Hematopoietic multipotent progenitor cell (in vitro differentiated cells): ENCODE measurements at regions not wholly inside any gene's neighbourhood (a gene's known extent, or its start where the extent isn't known, plus 50 kb on each side); places are given as distances from the start of the nearest gene placed in this dataset.
"Not testable (repeated sequence)": the region's sequence is repeated elsewhere in the genome, so short reads cannot be mapped to it uniquely, and the experiment has no call there.

Source experiments
- DNase-seq, 3 donors: peaks; one replicate each; pipeline ENCODE4 v3.0.0-alpha.2; 2011 to 2015; ENCODE audit warnings: low read depth in 2 of 3, low spot score in 2 of 3

GRCh38 chr13:108082481-108082880 lies 132.9 kb downstream of the LIG4 start:
- no peak for DNase-seq

- DNase-seq, result no peak
Observed at GRCh38 chr13:108077284-108077683, 138.1 kb downstream of the LIG4 start.

GRCh38 chr13:108074429-108074828 lies 140.9 kb downstream of the LIG4 start:
- not testable (repeated sequence) for DNase-seq

- no peak for DNase-seq
Observed at GRCh38 chr13:108070925-108071324, 144.4 kb downstream of the LIG4 start.

- DNase-seq, result no peak
Observed at GRCh38 chr13:108070491-108070890, 144.8 kb downstream of the LIG4 start.

GRCh38 chr13:108069521-108070210 lies 145.7 kb downstream of the LIG4 start:
- no peak for DNase-seq

GRCh38 chr13:108064372-108064771 lies 151.0 kb downstream of the LIG4 start:
- not testable (repeated sequence) for DNase-seq

GRCh38 chr13:108060111-108060510 lies 155.2 kb downstream of the LIG4 start:
- no peak for DNase-seq

- DNase-seq, result no peak
Observed at GRCh38 chr13:108056278-108056677, 159.1 kb downstream of the LIG4 start.

- DNase-seq, result no peak
Observed at GRCh38 chr13:108049211-108049610, 166.1 kb downstream of the LIG4 start.

GRCh38 chr13:108044954-108045353 lies 170.4 kb downstream of the LIG4 start:
- no peak for DNase-seq

- DNase-seq, result not testable (repeated sequence)
Observed at GRCh38 chr13:108042866-108043265, 172.5 kb downstream of the LIG4 start.

GRCh38 chr13:108037348-108037747 lies 178.0 kb downstream of the LIG4 start:
- no peak for DNase-seq

- no peak for DNase-seq
Observed at GRCh38 chr13:108036411-108036932, 178.9 kb downstream of the LIG4 start.

GRCh38 chr13:108034909-108035410 lies 180.4 kb downstream of the LIG4 start:
- DNase-seq, result no peak

GRCh38 chr13:108033800-108034707 lies 181.3 kb downstream of the LIG4 start:
- no peak for DNase-seq

GRCh38 chr13:108031865-108032264 lies 183.5 kb downstream of the LIG4 start:
- DNase-seq, result no peak

GRCh38 chr13:108030769-108031168 lies 184.6 kb downstream of the LIG4 start:
- DNase-seq, result no peak

- no peak for DNase-seq
Observed at GRCh38 chr13:108026680-108027410, 188.5 kb downstream of the LIG4 start.

- DNase-seq, result no peak
Observed at GRCh38 chr13:108020027-108020426, 195.3 kb downstream of the LIG4 start.

- no peak for DNase-seq
Observed at GRCh38 chr13:108018371-108018870, 196.9 kb downstream of the LIG4 start.
